ENCODE measurements at regions not wholly inside any gene's neighbourhood (a gene's known extent, or its start where the extent isn't known, plus 50 kb on each side); places are given as distances from the start of the nearest gene placed in this dataset.

- no peaks in the 10 kb centered on the region for H3K27me3 Mint-ChIP-seq (ENCODE audit: low read depth)
Measured at GRCh38 chr15:54687628-54688027, 509.1 kb downstream of the RSL24D1 start.

More at GRCh38 chr15:54687628-54688027, 509.1 kb downstream of the RSL24D1 start:
- no peak overlapping the region for H3K4me3 Mint-ChIP-seq
- H3K27ac Mint-ChIP-seq, result no peak overlapping the region
- H3K9me3 Mint-ChIP-seq, result no peaks in the 10 kb centered on the region
- no peak for DNase-seq (ENCODE audit: low spot score)
- no peaks in the 10 kb centered on the region for H3K36me3 Mint-ChIP-seq (ENCODE audit: low read depth)
- no peaks in the 10 kb centered on the region for H3K4me1 Mint-ChIP-seq (ENCODE audit: low read depth)
